Anterior cingulate cortex (tissue), 58 donors: ENCODE measurements at regions not wholly inside any gene's neighbourhood (a gene's known extent, or its start where the extent isn't known, plus 50 kb on each side); places are given as distances from the start of the nearest gene placed in this dataset.
"Not testable (repeated sequence)": the region's sequence is repeated elsewhere in the genome, so short reads cannot be mapped to it uniquely, and the experiment has no call there.

ENCODE experiments used
- DNase-seq, 58 donors: peaks; one replicate each; lab custom pipeline; 2025; lab: John Stamatoyannopoulos, UW

DNA sequence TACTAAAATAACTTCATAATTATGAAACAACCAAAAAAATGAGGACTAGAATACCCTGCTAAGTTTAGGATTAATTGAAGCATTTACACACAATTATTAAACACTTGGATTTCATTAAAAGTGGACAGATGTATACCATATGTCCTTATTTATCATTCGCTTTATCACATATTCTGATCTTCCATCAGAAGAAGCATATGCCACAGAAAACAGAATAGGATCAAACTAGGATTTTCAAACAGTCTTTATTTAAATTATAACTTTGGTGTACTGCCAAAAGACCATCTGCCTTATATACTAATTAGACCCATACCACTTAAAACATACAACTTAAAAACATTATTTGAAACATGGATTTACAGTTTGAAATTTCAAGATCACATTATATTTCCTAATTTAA is 727.1 kb upstream of the KLHL1 start:
- no peak for DNase-seq

DNA sequence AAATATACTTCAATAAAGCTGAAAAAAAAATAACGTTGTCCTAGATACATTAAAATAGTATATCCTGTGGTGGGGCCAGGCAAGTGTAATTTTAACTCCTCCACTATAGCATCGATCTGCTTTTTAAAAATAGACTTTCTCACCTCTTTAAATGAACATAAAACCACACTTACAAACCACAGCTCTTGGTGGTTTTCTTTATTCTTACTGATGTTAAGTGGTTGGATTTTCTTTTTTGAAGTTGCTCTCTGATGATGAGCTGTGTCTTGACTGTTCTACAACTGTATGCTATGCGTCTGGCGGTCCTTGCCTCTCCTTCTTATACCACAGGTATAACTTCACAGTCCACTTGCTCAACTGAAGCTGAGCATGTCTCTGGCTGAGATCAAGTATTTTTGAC is 721.5 kb upstream of the KLHL1 start:
- DNase-seq = no peak

DNA sequence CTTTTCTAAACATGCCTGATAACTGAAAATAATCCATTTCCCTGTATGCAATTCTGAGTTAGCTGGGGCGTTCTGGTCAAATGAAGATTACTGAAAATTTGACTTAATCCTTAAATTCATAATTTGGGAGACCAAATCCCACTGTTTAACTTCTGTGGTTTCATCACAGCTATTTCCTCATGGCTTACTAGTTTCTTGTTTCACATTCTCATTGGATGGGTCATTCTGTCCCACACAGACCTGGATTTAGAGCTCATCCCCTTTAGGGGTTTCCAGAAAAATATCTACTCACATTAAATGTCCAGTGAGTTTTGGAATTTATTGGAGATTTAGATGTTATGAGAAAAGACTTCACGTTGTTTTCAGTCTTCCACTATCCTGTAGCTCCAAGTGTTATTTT is 709.3 kb upstream of the KLHL1 start:
- DNase-seq = no peak

DNA sequence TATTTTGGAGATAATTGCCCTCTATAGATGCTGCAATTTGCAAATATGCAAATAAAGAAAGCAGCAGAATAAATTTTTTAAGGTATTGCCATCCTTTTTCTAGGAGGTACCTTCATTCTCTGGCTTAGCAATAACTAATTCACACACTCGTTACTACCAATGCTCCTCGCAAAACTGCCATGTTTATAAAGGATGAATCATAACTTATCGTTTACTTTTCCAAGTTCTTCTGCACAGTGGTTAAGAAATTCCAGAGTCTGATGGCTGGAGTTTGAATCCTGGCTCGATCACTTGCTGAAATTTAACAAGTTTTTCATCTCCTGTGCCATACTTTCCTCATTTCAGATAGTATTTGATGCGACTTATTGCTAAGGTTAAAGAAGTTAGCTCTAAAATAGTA is 708.6 kb upstream of the KLHL1 start:
- DNase-seq = no peak

DNA sequence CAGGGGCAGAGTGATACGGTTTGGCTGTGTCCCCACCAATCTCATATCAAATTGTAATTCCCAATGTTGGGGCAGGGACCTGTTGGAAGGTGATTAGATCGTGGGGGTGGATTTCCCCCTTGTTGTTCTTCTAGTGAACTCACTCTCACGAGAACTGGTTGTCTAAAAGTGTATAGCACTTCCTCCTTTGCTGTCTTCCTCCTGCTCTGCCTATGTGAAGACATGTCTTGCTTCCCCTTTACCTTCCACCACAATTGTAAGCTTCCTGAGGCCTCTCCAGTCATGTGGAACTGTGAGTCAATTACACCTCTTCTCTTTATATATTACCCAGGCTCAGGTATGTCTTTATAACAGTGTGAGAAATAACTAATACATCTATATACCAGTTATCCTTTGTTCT is 706.4 kb upstream of the KLHL1 start:
- no peak for DNase-seq

GRCh38 chr13:70812481-70812880 is 704.2 kb upstream of the KLHL1 start:
- DNase-seq = no peak

DNA sequence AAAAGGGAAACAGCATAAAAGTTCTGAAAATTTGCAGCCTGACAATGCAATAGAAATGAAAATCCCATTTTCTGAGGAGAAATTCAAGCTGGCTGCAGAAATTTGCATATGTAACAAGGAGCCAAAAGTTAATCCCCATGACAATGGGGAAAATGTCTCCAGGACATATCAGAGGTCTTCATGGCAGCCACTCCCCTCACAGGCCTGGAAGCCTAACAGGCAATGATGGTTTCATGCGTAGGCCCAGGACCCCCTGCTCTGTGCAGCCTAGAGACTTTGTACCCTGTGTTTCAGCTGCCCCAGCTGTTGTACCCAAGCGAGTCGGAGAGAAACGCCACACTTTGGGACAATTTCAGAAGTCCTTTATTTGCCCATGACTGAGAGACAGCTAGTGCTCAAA is 701.3 kb upstream of the KLHL1 start:
- DNase-seq = no peak

DNA sequence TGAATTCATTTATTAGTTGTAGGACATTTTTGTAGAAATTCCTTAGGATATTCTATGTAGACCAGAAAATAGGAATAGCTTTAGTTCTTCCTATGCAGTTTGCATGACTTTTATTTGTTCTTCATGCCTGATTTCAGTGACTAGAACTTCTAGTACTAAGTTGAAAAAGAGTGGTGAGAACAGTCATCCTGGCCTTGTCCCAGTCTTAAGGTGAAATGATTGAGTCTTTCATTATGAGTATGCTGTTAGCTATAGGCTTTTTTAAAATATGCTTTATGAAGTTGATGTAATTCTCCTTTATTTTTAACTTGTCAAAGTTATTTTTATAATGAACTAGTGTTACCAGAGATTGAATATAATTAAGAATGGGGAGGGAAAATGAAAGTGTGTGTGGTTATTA is 690.1 kb upstream of the KLHL1 start:
- DNase-seq = no peak

DNA sequence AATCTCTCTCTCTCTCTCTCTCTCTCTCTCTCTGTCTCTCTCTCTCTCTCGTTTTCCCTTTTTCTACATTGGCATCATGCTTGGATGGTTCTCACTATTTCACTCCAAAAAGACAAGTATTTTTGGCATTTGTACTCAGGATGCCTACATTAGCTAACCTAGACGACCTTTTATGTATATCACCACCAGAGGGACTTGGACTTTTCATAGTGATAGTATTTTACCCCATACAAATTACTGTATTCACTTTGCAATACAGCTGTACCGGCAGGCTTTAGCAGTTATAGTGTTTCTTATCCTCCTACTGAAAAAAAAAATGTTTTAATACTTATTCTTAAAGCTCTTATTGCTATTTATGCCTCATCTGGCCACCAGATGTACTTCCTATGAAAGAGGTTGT is 687.2 kb upstream of the KLHL1 start:
- DNase-seq = no peak

GRCh38 chr13:70792121-70792520 is 683.9 kb upstream of the KLHL1 start:
- no peak for DNase-seq

- no peak for DNase-seq
Measured at GRCh38 chr13:70789751-70790150, 681.5 kb upstream of the KLHL1 start.

- no peak for DNase-seq
Measured at GRCh38 chr13:70788074-70788473, 679.8 kb upstream of the KLHL1 start.

DNA sequence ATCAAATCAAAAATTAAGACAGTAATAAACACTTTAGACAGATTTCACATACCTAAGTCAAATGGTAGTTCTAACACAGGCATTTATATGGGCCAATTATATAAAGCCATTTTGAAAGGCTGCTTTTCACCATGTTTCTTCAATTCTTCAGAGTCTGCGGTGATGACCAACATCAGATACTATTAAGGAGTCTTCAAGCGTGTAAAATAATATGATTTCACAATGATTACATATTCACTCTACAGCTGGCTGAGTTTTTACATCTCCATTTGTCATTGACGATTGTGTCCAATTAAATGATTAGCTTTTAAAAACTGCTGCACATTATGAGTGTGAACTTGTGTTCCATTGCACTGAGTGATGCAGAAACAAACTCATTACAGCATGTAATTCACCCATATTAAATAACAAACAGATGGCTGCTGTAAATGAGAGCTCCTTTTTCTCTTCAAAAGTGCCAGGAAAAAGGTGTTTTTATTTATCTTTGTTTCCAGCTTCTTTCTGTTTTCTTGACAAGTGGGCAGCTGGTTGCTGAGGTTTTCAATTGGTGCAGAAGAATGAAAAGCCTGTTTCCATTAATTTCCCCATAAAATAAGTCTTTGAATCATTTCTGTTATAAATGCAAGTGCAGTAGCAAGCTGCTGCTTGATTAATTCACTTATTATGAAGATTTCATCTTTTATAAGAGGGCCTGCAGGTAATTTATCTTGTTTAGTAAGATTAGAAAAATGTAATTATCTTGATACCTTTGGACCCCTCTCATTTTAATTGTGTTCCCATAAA is 676.1 kb upstream of the KLHL1 start:
- DNase-seq = no peak

- DNase-seq = no peak
Measured at GRCh38 chr13:70769817-70770216, 661.6 kb upstream of the KLHL1 start.

- DNase-seq = no peak
Measured at GRCh38 chr13:70758932-70759331, 650.7 kb upstream of the KLHL1 start.

GRCh38 chr13:70756088-70756487 is 647.8 kb upstream of the KLHL1 start:
- DNase-seq = no peak

- no peak for DNase-seq
Measured at GRCh38 chr13:70755456-70755855, 647.2 kb upstream of the KLHL1 start.

- peak in 1 of 58 donors; percentile 11 for DNase-seq
Measured at GRCh38 chr13:70747262-70747661, 639.0 kb upstream of the KLHL1 start.

GRCh38 chr13:70746469-70746868 is 638.2 kb upstream of the KLHL1 start:
- not testable (repeated sequence) for DNase-seq

DNA sequence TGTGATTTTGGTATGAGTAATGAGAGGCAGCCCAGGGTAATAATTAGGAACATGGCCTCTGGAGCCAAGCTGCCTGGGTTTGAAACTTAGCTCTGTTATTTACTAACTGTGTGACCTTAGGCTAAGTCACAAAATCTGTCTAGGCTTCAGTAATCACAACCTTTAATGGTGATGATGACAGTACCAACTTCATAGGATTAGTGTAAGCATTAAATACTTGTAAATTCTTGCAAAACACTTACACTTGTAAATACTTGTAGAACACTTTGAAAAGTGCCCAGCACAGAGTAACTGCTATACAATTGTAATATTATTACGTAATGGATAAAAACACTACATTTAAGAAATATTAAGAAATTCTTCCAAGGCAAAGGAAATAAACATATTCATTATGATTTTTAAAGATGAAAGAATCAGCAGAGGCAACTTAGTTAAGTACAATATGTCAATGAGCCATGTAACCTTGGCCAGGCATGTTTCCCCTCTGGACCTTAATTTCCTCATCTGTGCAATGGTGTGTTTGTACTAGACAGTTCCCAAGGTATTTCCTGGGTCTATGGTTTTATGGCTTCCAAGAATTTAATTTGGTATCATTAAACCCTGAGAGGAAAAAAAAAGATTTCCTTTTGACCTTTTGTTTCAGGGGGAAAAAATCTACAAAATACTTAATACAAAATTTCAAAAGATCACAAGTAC is 628.5 kb upstream of the KLHL1 start:
- no peak for DNase-seq

DNA sequence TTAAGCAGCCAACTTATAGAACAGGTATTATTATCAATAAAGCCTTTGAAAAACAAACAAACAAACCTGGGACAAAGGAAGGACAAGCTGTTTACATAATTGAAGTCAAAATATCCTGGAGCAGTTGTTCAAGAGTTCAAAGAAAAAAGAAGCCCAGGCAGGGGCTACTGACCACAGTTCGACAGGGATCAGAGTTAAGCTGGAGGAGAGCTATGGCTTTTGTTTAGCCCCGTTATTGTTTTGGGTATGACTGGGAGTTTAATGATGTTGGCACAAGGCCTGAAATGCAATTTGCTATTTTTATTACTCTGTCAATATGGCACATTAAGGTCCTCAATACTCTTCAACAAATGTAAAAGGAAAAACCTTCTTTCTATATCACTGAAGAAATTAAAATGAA is 624.4 kb upstream of the KLHL1 start:
- no peak for DNase-seq

DNA sequence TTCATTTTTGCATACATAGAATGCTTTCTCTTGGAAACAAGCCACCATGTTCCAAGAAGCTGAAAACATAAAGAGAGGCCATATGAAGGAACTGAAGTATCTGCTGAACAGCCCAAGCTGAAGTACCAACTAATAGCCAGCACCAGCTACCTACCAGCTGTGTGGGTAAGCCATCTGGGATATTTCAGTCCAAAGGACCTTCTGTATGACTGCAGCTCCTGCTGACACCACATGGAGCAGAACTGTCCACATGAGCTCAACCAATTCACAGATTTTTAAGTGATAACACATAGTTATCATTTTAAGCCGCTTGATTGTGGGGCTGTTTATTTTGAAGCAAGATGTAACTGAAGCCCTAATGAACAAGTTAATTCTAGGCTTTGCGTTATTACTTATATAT is 621.1 kb upstream of the KLHL1 start:
- no peak for DNase-seq
